RCC 7860 (cell line): ENCODE measurements at regions not wholly inside any gene's neighbourhood (a gene's known extent, or its start where the extent isn't known, plus 50 kb on each side); places are given as distances from the start of the nearest gene placed in this dataset.
A peak's percentile ranks its signal among the peaks of the same experiment; 100 is the strongest.
"Not testable (repeated sequence)": the region's sequence is repeated elsewhere in the genome, so short reads cannot be mapped to it uniquely, and the experiment has no call there.

Source experiments
- DNase-seq: peaks from one replicate; pipeline ENCODE4 v3.0.0-alpha.2; 2015; ENCODE audit warnings: low spot score
- FAIRE-seq: peaks from 2 replicates; lab custom pipeline; 2012; peaks lifted over from hg19 to GRCh38; lab: Jason Lieb, UNC

DNA sequence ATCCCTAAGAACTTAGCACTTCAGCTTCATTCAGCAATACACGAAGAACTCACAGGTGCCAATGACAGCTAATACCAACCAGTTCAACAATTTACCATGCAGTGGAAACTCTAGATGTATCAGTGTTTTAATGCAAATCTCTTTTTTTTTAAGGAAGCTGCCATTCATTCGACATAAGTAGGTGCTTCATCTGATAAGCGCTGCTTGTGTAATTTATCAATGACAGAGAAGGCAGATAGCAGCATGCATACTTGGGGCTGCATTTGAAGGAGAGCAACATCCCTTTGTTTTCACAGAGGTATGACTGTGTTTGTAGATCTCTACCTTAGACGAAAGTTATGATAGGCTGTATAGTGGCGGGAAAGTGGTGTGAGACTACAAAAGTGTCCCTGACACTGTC lies 977.1 kb downstream of the AACS start:
- DNase-seq (no peak), FAIRE-seq (no peak)

DNA sequence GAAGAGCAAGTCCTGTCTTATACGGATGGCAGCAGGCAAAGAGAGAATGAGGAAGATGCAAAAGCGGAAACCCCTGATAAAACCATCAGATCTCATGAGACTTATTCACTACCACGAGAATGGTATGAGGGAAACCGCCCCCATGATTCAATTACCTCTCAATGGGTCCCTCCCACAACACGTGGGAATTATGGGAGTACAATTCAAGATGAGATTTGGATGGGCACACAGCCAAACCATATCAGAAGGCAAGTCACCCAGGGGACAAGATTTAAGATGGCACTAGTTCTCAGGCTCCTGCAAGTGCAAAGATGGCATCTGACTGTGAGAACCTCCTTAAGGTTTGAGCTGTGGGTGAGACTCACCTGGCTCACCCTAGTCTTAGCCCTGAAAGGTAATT lies 984.3 kb downstream of the AACS start:
- not testable (repeated sequence) for FAIRE-seq, DNase-seq

DNA sequence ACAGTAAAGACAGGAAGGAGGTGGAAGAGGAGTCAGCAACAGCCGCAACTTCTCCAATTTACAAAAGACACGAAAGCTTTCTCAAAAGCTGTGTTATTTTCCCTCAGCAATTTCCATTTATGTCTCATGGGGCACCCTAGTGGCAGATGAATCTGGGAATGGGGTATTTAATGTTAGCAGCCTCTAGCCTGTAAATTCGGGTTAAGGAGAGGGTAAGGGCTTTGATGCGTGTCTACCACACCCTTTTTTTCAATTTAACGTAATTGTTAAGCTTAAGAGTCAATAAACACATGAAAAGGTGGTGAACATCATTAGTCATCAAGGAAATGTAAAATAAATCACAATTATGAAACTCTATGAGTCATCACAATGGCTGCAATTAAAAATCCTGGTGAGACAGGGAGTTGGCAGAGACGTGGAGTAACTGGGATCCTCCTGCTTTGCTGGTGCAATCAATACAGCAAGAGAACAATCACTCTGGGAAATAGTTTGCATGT lies 986.4 kb downstream of the AACS start:
- DNase-seq = no peak
- FAIRE-seq = no peak

DNA sequence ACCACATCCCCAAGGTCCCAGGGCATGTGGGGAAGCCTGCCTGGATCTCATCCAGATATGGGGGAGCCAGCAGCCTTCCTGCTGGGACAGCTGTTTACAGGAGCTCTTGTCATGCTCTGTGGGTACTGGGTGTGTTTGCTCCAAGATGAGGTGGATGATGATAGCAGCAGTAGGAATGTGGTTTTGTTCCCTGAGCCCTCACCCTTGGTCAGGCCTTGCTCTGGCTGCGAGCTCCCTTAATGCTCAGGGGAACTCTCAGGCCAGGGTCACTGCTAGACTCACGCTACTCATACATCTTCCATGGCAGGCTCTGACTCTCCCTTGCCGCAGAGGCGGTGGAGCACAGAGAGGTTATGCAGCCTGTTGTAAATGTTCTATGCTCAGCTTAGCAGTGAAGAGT lies 990.3 kb downstream of the AACS start:
- no peak for FAIRE-seq
- DNase-seq = peak; percentile 37

DNA sequence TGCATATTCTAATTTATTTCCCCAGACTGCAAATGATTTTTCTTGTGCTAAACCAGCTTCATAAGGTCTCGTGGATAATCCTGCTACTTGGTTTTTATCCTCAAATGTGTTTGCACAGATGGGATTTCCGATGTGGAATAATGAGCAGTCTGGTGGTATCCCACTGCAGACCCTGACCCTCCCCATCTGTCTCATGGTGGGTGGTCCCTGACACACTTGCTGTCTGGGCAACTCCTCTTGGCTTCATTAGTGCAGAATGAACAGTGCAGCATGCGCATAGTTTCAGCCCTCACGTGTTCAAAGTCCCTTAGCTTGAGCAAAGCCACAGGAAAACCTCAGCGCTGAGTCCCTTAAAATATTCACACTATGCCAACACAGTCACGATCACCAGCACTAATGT lies 996.5 kb downstream of the AACS start:
- DNase-seq (no peak), FAIRE-seq (no peak)

DNA sequence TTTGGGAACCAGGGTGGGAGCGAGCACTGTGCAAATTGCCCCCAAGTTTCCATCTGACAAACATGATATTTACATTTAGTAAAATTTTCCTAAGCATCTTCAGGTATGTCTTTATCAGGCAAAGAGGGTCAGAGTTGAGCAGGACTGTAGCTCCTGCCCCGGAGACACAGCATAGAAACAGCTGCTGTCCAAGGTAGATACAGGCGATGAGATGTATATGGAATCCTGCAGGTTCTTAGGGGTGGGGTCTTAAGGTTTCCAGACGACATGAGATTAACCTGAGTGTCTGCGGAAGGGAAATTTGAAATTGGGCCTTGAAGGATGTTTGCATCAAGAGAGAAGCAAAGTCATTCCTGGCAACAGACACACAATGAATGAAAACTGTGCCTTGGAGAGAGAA lies 998.8 kb downstream of the AACS start:
- FAIRE-seq (no peak), DNase-seq (no peak)

DNA sequence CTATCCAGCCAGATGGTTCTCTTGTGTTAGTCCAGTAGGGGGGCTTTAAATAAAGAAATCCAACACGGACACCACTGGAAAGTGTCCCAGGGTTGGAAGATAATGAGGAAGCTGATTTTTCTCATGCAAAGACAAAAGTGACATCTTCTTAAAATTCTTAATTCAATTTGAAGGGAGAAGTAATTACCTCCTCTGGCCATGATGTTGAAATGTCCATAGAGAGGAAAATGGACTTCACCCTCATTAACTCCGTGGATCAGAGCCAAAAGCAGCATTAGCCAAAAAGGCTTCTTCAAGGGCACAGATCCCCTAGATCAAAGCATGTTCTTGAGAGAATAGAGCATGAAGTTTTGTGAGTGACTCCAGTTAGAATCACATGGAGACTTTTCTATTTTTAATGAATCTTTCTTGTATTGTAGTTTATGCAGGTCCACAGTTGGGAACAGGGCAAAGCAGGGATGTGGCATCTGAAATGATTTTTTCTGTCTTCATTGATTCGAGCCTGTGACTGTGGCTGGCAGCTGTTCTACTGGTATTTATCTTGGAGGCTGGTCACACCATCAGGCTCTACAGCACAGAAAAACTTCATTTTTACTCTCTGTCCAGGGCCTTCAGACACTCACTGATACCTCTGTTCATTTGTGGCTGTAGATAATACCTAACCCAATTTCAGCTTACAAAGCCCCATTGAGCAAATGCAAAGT lies 1002.5 kb downstream of the AACS start:
- FAIRE-seq (no peak), DNase-seq (no peak)

DNA sequence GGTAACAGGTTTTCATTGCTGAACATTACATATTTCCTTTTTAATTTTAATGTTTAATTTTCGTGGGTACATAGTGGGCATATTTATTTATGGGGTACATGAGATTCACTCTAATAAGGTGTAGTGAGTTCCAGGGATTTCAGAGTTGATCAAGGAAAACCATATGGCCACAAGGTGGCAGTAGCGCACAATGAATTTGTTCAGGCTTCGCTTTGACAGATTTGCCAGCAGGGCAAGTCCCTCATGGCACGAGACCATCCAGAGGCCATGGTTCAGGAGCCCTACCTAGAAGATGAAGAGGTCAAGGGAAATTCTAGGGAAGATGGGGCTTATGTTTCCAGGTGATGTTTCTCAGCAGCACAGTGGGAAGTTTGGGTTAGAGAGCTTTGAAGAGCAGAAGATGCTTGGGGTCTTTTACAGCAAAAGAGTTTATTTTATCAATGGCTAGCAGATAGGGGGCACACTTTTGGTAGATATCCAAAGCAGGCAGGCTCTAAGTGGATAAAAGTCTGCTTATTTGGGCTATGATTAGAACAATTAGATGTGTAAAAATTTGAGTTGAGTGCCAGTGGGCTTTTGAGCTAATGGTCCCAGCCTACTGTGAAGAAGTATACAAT lies 1004.4 kb downstream of the AACS start:
- peak; percentile 21 for DNase-seq
- no peak for FAIRE-seq

DNA sequence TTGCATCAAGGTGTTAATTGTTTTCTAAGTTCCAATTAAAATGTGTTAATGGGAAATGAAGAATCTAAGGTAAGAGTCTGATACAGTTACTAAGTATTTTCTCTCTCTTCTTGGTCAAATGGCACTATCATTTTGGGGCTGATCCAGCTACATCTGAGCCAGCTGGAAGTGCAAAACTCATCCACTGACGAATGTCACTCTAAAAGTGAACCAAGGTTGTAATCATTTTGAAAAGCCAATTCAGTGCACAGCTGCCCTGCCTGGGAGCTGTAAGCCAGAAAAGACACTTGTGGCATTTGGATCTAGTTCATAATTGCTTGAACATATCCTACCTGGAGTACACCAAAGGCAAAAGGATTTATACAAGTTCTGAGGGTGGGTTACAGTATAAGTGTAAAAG lies 1011.3 kb downstream of the AACS start:
- no peak for FAIRE-seq

DNA sequence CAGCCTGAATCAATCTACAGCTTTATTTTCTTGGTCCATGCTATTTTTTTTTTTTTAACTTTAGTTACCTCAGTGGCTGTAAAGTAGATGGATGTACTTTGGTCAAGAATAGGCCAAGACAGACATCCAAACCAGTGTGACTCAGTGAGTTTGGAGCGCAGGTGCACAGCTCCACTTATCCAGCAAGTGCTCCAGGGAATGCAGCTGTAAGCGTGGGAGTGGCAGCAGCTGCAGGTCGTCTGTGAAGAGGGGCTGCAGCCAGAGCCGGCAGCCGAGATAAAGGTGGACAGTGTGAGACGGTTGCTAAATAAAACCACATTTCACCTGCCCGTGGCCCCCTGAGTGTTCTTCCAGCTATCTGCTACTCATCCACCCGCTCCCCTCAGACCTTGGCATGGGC lies 1018.7 kb downstream of the AACS start:
- FAIRE-seq (no peak), DNase-seq (no peak)

More for the DNA sequence above, 1011.3 kb downstream of the AACS start:
- DNase-seq = no peak

DNA sequence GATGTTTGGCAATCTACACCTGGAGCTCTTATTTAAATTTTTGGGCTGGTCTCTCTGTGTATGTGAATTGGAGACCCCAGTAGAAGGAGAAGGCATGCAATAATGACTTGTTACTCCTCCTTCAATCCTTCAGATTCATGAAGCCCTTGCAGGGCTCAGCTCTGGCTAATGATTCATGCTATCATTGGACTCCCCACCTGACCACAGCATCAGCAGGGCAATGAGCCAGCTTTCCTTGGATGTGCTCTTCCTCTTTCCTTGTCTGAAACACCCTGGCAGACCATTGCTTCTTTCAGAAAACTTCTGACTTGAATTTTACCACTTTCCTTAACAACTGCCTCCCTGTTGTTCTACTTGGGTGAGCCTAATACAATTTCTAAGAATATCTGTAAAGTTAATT lies 1019.2 kb downstream of the AACS start:
- FAIRE-seq (no peak), DNase-seq (peak; percentile 8)

DNA sequence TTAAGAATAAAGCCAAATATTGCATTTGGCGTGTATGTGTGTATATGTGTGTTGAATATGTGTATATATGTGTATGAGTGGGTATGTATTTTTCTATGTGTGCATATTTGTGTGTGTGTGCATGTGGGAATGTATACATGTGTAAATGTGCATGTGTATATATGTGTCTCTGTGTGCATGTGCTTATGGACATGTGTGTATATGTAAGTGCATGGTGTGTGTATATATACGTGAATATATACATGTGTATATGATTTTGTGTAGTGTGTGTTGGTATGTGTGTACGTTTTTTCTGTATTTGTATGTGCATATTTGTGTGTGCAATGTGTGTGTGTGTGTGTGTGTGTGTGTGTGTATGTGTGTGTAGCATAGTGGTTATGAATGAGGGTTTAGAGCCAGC lies 1021.0 kb downstream of the AACS start:
- no peak for FAIRE-seq
- DNase-seq = no peak

DNA sequence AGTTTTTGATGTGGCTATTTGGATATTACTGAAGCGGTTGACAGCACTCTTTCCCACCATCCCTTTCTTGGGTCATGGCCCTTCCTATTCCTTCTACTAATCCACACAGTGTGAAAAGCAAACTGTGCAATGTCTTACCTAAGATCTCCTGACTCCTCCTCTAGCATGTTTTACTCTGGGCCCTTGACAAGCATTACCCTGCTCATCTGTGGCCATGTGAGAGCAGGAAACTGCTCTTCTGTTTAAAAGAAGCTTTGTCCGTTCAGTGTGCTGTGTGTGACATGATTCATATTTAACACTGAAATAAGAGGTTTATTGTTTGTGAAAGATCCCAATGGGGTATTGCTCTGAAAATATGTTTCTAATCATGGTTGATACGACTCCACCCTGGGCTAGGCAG lies 1022.5 kb downstream of the AACS start:
- FAIRE-seq = no peak
- DNase-seq = no peak

DNA sequence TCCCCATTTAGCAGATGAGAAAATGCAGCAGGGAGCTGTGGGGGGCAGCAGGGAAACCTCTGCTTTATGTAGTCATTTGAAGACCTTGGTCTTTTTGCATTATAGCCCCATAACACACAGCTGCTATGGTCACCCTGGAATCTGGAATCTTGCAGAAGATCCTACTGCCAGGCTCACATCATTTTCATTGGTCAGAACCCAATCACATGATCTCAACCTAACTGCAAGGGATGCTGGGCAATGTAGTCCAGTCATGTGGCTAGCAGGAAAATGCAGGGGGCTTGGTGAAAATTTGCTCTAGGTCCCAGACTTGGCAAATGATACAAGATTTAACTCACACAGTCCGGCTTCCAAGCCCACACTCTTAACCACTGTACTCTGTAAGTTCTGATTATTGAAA lies 1028.7 kb downstream of the AACS start:
- no peak for DNase-seq
- no peak for FAIRE-seq

DNA sequence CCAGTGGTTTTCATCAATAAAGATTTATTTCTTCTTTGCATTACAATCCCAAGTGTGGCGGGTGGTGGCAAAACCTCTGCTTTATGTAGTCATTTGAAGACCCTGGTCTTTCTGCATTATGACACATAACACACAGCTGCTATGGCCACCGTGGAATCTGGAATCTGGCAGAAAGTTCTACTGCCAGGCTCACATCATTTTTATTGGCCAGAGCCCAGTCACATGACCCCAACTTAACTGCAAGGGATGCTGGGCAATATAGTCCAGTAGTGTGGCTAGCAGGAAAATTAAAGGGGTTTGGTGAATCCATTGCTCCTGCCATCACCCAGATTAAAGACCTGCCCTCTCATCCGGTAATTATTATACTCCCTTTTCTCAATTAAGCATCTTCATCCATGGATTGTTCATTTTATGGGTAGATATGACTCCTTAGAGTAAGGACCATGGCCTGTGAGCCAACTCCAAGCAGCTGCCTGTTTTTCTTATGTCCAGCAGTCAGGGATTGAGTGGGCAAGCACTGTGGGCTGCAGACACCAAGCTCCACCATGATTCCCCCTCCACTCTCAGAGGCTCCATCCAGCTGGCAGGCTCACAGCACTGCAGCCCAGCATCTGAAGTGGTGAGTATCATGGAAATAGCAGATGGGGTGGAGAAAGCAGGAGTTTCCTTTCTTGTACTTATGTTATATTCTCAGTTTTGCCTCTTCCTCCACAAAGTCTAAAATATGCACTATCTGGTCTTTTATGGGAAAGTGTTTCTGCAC lies 1030.7 kb downstream of the AACS start:
- DNase-seq = no peak
- no peak for FAIRE-seq

DNA sequence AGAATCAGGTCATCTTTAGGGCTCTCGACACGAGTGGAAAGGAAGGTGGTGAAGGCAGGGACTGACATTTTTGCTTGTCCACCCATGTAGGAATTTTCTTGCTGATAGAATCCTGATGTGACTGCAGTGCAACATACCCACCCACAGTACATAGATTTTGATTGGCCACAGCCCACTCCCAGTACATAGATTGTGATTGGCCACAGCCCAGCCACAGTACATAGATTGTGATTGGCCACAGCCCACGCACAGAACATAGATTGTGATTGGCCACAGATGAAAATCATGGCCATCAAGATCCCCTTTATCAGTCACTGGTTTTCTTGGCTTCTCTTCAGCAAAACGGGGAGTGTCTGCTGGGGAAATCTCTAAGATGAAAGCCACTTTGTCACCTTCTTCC lies 1041.5 kb downstream of the AACS start:
- no peak for FAIRE-seq
- no peak for DNase-seq

DNA sequence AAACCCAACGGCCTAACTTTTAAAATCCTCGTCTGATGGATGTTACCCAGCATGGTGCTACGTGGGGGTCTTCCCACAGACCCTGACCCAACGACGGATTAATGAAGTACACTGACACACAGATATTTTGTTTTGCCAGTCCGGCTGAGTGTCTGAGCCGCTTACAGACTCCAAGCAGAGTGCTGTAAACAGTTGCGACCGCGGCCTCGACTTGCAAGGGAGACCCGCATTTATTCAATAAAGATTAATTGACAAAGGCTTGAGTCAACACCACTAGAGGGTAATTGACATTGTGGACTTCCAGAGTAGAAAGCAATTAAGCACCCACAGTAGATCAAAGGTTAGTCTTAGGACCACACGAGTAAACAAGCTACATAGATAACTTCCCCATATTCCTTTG lies 1042.4 kb downstream of the AACS start:
- FAIRE-seq (no peak), DNase-seq (no peak)

DNA sequence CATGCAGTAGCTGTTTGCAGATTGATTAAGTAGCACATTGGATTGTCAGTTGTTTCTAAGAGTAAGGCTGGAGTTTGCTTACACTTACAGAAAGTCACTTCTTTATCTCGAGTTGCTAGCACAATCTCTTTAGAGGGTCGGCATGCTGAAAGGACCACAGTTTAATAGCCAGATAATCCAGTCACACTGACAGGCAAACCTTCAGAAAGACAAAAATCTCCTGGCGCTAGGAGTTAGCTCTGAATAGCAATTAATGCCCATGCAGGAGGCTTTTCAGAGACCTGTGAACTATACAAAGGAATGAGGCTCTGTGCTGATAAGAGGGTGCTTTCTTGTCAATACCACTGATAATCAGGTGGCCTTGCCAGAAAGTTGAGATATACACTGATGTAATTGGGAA lies 1043.0 kb downstream of the AACS start:
- FAIRE-seq (no peak), DNase-seq (no peak)

DNA sequence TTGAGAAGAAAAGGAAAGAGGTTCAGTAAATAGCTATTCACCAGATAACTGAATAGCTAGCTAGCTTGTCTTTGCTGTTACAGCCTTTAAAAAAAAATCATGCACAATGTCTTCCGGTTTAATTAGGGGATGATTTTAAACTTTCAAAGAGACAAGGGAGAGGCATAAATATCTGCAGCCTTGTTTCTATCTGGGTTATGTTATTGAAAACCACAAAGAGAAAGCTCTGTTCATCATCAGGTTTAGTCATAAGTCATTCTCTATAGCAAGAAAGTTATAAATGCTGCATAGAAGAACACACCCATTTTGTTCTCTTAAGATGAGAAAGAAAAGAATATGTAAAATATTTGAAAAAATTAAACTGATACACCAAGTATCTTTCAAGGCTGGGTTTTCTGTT lies 1046.9 kb downstream of the AACS start:
- DNase-seq (no peak), FAIRE-seq (no peak)

DNA sequence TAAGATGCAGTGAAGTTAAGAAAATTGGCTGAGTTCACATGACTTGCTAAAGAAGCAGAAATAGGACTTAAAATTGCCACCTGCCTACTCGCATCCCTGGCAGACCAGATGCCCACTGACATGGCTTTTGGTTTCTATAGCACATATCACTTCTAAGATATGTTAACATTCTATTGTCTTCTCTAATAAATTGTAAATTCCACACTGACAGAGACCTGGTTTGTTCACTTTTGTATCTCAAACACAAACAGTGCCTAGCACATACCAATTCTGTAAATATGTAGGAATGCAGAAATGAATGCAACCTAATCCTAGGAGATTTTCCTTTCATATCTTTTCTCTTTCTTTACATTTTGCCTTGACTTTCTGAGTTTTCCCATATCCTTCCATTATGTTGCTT lies 1047.6 kb downstream of the AACS start:
- no peak for FAIRE-seq
- no peak for DNase-seq

DNA sequence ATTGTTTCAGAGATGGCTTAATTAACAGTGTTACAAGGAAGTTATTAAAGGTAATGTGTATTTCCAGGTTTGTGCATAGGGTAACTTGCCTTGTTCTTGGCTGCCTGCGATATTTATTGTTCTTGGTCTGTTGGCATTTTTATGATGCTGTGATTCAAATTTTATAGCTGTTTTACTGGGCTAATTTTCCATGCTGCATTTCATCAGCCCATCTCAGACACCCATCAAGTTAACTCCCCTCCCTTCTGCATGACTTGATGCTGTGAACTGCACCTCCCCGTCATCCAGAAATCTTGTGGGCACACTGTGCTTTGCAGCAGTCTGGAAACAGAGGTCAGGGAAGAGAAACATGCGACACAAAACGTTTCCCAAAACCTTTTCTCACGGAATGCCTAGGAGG lies 1049.2 kb downstream of the AACS start:
- FAIRE-seq = no peak
- DNase-seq = no peak

DNA sequence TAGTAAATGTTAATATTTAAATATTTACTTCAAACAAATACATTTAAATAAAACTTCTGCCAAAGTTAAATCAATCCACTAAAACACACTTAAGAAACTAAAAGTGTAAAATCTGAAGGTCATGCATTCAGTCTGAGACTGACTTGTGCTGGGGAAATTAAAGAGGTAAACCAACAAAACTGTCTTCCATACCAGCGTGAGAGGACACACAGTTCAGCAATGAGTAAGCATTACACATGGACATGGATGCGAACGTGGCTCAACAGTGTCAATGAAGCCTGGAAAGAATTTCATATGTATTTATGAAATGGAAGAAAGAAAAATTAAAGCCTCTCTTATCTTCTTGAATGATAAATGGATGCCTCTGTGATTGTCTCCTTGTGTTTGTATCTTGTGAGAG lies 1052.3 kb downstream of the AACS start:
- no peak for DNase-seq

More for the DNA sequence above, 1052.3 kb downstream of the AACS start:
- FAIRE-seq = no peak
